Islet precursor cell (in vitro differentiated cells): ENCODE measurements at regions not wholly inside any gene's neighbourhood (a gene's known extent, or its start where the extent isn't known, plus 50 kb on each side); places are given as distances from the start of the nearest gene placed in this dataset.
"Not testable (repeated sequence)": the region's sequence is repeated elsewhere in the genome, so short reads cannot be mapped to it uniquely, and the experiment has no call there.

Experiments used
- DNase-seq: peaks from one replicate; pipeline ENCODE4 v3.0.0-alpha.2; 2018

DNA sequence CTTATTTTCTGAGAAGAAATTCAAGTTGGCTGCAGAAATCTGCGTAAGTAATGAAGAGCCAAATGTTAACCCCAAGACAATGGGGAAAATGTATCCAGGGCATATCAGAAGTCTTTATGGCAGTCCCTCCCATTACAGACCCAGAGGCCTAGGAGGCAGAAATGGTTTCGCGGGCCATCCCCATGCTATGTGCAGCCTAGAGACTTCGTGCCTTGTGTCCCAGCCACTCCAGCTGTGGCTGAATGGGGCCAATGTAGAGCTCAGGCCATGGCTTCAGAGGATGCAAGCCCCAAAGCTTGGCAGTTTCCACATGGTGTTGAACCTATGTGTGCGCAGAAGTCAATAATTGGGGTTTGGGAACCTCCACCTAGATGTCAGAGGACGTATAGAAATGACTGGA lies 131.9 kb downstream of the GPR37 start:
- no peak for DNase-seq

DNA sequence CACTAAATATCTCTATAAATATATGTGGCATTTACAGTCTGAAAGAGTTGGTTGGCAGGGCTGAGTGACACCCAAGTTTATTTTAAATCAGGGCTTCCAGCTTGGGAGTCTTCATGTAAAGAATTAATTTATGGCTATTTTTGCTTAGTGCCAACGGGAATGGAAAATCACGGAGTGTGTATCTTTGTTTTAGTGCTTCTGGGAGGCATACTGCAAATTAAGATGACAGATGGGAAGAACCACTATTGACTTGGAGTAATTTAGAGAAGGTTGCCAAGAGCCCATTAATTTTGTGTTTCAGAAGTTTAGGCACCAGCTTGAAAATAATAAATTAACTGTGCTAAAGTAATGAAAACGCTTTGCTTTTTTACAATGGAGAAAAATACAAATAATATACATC lies 135.2 kb downstream of the GPR37 start:
- DNase-seq, result no peak

DNA sequence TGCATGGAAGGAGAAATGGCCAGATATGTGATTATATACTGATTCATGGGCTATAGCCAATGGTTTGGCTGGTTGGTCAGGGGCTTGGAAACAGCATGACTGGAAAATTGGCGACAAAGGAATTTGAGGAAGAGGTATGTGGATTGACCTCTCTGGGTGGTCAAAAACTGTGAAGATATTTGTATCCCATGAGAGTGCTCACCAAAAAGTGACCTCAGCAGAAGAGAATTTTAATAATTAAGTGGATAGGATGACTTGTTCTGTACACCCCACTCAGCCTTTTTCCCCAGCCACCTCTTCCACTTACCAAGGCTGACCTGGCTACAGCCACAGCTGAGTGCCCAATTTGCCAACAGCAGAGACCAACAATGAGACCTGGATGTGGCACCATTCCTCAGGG lies 146.7 kb downstream of the GPR37 start:
- no peak for DNase-seq

DNA sequence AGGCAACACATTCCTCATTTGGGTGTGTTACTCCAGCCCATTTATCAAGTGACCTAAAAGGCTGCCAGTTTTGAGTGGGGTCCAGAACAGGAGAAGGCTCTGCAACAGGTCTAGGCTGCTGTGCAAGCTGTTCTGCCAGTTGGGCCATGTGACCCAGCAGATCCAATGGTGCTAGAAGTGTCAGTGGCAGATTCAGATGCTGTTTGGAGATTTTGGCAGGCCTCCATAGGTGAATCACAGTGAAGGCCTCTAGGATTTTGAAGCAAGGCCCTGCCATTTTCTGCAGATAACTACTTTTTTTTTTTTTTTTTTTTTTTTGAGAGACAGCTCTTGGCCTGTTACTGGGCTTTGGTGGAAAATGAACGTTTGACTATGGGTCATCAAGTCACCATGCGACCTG lies 147.5 kb downstream of the GPR37 start:
- not testable (repeated sequence) for DNase-seq

DNA sequence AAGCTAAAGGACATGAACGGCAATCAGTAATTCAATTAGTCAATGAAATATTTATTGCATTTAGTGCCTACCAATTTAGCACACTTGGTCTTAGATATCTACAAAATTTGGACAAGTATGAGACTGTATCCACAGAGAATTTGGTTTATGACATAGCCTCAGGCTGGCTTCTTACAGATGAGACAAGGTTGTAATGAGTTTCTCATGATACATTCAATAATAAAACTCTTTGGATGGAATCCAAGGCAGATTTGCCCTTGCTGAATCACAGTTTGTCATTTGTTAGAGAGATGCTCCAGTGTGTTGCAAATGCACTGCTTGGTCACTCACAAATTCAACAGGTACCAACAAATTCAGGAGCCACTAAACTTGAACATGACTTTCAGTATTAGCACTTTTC lies 162.5 kb downstream of the GPR37 start:
- DNase-seq, result no peak

DNA sequence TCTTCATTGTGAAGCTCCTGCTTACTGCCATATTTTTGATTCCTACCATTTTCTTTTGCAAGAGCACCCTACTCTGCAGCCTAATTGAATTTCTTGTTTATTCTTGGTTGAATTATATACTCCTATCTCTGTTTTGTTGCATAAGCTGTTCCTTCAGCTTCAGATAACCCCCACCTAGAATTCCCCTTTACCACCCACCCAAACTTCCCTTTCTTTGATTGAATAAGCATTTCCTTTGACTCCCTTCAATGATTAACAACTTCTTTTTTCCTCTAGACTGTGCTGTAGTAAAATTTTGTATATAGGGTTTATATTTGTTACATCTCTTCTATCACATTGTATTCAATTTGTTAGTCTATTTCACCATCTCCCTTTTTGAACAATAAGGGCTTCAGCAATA lies 168.1 kb downstream of the GPR37 start:
- DNase-seq, result no peak

DNA sequence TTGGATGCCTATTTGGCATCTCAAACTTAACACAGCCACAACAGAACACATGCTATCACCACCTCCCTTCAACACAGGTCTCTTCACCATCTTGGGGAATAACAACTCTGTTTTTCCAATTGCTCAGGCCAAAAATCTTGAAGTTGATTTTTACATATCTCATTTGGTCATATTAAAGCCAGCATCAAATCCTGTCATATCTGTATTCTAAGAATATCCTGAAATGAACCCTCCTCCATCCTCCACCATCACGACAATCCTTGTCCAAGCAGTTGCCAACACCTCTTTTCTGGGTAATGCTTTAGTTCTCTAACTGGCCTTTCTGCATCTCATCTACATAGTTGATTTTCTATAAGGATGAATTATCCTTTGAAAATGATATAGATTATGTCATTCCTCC lies 168.7 kb downstream of the GPR37 start:
- DNase-seq, result no peak

DNA sequence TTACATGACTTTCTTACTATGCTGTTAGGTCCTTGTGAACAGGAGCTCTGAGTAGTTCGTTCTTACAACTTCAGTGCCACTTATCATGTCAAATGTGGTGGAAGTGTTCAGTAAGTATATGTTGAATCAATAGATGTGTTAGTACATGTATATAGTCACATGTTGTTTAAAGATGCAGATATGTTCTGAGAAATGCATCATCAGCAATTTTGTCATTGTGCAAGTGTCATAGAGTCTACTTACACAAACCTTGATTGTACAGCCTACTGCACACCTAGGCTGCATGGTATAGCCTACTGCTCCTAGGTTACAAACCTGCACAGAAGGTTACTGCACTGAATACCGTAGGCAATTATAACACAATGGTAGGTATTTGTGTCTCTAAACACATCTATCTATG lies 174.8 kb downstream of the GPR37 start:
- no peak for DNase-seq

DNA sequence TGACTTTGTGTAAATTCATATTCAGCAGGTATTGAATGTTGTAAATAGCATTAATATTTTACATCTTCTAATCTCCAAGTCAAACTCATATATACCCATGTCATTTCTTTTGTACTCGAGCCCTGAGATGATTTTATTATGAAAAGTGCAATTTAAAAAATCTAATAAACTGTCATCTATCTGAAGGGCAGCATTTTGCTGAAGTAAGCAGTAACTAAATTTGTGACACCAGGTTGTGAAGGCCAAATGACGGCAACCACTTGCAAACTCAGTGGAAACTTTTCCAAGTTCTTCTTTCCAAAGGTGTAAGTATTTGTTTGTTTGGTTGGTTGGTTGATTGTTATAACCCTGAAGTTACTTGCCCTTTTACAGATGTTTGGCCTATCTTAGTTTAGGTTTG lies 188.3 kb downstream of the GPR37 start:
- no peak for DNase-seq

DNA sequence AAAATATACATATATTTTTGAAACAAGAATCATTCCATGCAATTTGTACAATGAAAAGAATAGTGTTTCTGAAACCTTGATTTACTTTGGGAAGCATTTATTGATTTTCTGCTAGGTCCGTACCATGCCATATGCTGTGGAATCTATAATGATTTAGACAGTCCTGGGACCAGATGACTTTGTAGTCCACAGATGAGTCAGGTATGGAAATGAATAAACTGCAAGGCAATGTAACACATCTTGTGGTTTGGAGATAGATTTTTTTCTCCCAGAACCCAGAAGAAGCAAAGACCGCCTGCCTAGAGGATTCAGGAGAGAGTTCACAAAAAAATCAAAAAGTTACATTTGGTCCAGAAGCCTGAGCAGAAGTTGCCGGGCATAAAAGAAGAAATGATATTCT lies 190.4 kb downstream of the GPR37 start:
- DNase-seq, result no peak

DNA sequence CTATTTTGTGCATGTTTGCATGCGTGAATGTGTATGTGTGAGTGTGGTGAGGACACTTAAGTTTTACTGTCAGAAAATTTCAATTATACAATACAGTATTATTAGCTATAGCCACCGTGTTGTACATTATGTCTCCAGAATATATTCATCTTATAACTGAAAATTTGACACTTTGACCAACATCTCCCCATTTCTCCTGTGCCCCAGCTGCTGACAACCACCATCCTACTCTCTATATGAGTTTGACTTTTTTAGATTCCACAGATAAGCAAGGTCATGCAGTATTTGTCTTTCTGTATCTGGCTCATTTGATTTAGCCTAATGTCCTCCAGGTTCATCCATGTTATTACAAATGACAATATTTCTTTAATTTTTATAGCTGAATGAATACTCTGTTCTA lies 195.0 kb downstream of the GPR37 start:
- DNase-seq, result no peak

DNA sequence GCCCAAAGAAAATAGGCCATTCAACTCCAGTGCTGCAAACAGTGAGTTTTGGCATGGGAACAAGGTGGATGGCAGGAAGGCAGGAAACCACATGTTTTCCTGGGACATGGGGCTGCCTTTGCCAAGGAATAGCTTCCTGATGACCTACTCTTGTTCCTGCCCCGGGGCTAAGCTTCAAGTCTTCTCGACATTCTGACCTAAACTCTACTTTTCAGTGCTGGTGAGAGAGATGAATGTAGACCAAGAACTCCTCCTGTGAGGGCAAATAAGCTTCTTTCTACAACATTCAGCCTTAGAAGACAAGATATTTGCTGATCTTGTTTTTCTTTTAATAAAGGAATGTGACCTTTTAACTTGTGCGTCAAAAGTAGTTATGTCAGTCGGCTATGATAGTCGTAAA lies 199.0 kb downstream of the GPR37 start:
- peak; percentile 75 for DNase-seq

DNA sequence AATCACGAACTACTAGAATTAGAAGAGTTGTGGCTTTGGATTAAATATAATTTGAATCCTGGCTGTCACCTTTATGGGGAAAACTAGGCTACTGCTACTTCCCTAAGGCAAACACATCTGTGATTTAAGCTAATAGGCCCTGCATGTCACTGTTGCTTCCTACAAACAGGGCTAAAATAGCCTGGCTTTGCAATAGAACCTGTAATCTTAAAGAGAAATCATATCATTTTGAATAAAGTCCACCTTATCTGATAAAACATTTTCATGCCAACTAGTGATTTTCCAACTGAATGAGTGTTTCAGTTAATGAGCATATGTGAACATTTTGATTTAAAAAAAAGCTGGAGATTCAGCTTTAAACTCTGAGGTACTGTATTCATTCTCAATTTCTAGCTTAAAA lies 208.0 kb downstream of the GPR37 start:
- DNase-seq, result no peak

DNA sequence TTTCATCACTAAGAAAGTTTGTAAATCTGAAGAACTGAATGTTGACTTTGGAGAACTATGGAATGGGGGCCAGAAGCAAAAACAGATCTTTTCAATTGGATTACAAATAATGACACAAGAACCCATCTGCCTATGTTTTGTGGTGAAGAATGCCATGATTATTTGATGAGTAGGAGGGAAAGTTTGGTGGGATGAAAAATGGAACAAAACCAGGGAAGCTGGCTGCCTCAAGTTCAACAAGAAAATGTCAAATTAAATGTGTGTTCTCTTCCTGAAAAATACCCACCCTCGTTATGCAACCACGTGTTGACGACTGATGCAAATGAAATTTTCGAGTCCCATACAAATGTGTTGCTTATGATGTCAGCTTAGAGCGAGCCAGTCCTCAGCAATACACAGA lies 208.5 kb downstream of the GPR37 start:
- no peak for DNase-seq

DNA sequence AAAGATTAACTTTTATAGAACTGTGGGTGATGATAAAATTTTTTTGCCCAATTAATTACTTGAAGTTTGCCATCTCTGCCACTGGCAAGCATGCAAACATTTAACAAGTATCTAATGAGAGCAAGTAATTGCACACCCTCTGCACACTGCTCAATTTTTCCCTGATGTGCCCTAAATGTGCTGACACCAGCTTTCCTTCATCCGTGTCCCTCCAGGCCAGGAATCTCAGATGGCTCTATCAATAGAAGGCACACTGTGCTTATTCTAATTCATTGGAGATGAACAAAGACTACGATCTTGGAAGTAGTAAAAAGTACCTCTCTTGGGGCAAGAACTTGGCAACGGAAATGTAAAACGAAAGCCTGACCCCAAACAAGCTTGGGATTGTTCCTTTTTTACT lies 212.1 kb downstream of the GPR37 start:
- DNase-seq, result no peak

DNA sequence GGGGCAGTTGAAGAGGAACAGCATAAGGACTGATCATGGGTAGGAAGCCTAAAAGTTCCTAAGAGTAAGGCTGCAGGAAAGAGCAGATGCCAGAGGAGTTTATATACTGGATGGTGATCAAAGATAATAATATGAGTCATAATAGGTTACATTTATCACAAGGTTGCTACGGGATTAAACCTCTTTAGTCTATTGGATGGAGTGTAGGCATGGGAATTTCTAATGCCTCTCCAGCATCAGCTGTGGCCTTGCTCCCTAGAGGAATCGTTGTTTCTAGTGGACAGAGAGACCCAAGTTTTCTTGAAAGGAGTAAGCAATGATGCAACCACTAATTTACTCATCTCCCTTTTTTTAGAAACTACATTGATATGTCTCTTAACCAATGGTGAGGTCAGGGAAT lies 213.4 kb downstream of the GPR37 start:
- no peak for DNase-seq

DNA sequence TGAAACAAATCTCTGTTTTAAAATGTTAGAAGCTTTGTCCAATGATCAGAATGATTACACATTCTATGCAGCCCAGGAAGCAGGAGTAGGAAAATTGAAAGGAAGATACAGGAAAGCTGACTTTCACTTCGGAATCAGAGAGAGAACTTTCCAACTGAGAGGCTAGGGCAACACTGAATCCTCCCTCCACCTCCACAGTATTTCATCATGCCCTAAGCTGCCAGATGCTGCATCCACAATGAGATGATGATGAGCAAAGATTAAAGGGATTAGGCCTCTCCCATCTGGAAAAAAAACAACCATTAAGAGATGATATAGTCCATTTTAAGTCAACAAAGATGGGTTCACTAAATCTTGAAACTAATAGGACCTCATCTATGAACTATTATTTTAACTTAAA lies 215.6 kb downstream of the GPR37 start:
- no peak for DNase-seq

DNA sequence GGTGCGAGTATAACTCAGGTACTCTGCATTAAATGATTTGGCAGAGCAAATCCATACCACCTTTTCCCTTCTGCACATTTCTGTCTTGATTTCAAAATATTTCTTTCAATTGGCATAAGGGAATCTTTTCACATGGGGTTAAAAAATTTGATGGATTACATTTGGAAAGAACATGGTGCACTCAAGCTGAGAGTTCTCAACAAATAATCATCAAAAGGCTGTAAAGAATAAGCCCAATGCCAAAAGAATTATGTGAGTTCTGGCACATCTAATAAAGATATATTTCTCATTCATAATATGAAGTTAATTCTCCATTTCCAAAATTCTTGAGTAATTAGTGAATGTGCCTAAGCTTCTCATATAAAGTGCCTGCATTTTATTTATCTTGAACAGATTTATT lies 223.1 kb downstream of the GPR37 start:
- DNase-seq, result no peak

DNA sequence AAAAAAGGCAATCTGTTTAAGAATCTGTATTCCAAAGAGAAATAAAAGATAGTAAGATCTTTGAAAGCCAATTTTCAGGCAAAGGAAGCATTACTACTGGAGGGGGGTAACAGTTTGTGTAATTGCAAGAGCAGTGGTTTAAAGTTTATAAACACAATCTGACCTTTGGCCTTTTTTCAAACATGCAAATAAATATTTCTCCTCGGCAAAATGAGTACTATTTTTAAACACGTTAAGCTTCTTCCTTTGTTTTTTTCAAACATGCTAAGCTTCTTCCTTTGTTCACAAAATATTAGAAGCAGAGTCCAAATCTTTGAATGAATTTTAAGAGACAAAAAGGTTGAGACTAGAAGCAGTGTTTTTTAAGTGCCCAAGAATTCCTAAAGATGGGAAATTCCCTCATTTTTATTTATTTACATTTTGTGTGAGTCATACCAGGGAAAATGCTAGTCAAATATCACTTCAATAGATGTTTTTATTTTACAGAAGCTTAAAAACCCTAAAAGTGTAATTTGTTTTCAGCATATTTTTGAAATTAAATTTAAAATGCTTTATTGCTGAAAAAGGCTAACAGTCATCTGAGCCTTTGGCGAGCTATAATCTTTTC lies 229.3 kb downstream of the GPR37 start:
- no peak for DNase-seq

DNA sequence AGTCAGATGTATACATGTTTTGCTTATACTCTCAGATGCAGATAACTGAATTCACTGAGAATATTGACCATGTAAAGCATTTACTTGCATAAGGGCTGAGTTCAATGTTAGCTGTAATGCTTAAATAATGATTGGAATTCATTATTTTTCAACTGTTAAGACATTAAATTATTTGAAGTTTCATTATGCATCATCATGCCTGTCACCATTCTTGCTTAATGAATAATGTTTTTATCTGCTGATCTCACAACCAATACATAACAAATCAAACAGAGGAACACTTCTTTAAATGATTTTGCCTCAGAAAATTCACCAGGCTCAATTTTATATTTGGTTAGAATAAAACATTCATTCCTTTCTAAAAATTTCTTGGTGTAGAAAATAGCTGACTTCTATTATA lies 233.4 kb downstream of the GPR37 start:
- DNase-seq, result no peak

DNA sequence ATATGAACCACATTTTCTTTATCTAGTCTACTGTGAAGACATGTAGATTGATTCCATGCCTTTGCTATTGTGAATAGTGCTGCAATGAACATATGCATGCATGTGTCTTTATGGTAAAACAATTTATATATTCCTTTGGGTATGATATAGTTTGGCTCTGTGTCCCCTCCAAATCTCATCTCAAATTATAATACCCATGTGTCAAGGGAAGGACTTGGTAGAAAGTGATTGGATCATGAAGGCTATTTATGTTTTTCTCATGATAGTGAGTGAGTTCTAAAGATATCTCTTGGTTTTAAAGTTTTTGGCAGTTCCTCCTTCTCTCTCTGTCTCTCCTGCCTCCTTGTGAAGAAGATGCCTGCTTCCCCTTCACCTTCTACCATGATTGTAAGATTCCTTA lies 248.7 kb downstream of the GPR37 start:
- DNase-seq, result no peak

DNA sequence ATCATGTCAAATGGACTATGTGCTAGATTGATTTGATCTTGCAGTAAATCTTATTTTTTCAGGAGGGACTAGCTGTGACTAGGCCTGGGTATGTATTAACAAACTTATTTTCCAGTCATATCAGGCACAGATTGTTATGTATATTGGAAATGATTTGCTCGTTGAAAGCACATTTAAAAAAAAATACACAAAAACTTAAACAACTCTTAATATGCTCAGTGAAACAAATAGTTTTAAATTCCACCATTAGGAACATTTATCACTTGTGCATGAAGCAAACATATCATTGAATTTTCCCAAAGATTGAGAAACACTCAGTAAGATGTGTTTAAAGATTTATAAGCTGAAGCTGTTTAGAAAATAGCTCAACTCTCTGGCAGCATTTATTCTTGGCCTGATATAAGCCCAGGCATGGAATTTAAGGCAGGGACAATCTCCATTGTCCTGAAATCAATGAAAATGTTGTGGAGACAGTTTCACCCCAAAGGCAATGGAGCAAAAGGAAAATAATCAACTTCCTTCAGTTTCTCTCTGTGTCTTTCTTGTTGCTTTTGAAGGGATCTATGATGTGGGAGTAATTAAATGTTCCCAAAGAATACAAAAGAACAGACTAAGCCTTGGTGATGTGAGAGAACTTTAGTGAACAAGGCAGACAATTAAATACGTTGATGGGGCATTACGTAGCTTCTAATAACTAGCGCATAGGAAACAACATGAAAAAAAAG lies 250.3 kb downstream of the GPR37 start:
- no peak for DNase-seq

DNA sequence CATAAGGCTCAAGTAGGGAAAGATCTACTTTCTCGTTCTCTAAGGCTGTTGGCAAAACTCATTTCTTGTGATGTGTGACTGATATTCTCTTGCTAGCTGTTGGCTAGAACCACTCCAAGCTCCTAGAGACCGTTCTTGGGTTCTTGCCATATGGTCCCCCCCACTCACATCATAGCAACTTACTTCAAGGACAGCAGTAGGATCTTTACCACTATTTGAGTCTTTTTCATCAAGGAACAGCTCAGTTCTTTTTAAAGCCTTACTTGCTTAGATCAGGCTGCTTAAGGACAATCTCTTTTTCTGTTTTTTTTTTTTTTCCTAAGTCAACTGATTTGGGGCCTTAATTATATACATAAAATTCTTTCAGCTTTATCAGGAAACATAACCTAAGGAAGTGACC lies 251.1 kb downstream of the GPR37 start:
- no peak for DNase-seq

DNA sequence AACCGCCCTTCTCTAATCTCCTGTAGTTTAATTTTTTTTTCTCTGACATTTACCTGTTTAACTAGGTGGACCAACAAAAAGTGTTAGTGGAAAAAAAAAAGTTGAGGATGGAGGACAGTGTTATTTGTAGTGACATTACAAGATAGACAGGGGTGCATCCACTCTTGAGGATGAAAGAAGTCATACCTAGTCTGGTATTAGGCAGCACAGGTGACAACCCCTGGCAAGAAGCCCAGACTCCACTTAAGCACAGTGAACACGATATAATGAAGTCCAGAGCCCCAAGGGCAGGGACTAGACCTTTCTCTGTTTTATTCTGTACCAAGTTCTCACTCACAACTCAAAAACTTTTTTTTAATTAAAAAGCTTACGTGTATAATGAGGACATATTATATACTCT lies 268.4 kb downstream of the GPR37 start:
- no peak for DNase-seq

DNA sequence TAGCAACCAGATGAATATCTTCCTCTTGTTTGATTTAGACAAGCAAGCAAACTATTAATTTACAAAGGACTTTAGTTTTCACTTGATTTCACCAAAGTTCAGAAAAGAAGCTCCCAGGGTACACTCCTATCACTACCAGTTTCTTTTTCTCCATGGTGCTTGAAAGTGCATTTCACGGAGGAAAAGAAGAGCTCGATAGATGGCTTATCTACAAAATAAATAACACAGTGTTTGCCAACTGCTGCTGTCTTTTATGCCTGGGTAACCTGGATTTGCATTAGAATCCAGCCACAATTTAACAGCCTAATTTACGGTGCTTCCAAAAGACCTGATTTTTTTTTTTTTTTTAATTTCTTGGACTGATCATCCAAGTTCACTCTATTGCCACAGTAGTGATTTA lies 275.7 kb downstream of the GPR37 start:
- DNase-seq, result no peak
